ENCODE measurements at regions not wholly inside any gene's neighbourhood (a gene's known extent, or its start where the extent isn't known, plus 50 kb on each side); places are given as distances from the start of the nearest gene placed in this dataset.

DNA sequence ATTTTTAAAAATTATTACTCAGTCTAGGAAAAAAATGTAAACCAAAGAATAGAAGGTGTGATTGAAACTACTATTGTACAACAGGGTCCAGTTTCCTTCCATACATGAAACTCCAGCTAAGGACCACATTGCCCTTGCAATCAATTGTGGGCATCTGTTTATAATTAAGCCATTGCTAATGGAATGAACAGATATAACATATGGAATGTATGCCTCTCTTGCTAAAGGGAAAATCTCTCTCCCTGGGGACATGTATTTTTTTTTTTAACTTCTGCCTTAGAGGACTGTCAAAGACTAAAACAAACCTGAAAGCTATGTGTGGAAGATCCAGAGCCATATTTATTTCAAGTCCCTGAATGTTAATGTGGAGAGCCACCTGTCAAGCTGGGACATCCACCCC, 336.8 kb upstream of the MANEA start:
- H3K27ac ChIP-seq = no peak overlapping the region

DNA sequence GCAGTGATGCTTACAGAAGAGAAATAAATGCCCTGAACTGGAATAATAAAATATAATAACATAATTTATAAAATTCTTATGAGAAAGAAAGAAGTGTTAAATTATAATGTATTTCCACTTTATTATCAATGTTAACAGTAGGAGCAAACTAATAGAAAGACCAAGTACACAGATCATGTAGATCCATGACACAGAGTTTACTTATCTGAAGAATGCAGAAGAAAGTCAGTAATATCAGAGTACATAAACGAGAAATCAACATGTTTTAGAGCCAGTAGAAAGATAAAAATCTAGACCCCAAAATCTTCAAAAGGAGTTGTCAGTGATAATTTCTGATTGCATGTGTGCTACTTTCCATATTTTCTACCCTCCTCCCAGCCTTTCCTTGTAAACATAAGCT, 334.8 kb upstream of the MANEA start:
- H3K27ac ChIP-seq = no peak overlapping the region
- TF ChIP-seq, protein P1, sequence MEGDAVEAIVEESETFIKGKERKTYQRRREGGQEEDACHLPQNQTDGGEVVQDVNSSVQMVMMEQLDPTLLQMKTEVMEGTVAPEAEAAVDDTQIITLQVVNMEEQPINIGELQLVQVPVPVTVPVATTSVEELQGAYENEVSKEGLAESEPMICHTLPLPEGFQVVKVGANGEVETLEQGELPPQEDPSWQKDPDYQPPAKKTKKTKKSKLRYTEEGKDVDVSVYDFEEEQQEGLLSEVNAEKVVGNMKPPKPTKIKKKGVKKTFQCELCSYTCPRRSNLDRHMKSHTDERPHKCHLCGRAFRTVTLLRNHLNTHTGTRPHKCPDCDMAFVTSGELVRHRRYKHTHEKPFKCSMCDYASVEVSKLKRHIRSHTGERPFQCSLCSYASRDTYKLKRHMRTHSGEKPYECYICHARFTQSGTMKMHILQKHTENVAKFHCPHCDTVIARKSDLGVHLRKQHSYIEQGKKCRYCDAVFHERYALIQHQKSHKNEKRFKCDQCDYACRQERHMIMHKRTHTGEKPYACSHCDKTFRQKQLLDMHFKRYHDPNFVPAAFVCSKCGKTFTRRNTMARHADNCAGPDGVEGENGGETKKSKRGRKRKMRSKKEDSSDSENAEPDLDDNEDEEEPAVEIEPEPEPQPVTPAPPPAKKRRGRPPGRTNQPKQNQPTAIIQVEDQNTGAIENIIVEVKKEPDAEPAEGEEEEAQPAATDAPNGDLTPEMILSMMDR (conservative IDR thresholded peaks at IDR 0.05) = no peak

More for the DNA sequence above, 336.8 kb upstream of the MANEA start:
- TF ChIP-seq, protein P1 (conservative IDR thresholded peaks at IDR 0.05) = no peak

DNA sequence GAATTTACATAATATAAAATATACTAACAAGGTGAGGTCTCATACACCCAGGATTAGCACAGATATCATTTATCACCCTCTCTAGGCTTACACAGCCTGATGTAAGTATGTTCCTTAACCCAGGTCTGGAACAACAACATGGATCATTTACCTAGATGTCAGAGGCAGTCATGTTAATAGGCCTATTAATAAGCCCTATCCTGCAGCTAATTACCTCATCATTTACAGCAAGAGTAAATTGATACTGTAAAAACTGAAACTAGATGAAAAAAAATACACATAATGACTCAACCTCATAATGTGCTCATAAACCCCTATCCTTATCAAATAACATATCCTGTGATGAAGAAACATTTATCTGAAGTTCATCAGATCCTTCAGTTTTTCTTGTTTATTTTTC, 334.3 kb upstream of the MANEA start:
- TF ChIP-seq, protein P1 (conservative IDR thresholded peaks at IDR 0.05) = no peak
- no peak overlapping the region for H3K27ac ChIP-seq

DNA sequence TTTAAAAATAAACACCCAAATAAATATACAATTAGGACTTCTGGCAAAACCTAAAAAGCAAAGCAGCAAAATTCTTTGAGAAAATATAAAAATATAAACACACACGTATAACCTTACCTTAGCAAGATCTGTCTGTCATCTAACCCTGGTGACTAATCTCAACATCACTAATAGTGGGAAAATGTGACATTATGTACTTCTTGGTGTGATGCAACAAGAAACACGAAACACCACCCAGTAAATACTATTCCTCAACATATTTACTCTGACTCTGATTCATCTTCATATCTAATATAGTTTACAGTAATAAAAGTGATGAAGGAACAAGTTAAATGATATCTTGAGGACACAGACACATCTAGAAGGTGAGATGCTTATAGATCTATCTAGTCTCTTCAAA, 332.6 kb upstream of the MANEA start:
- no peak overlapping the region for H3K27ac ChIP-seq
- TF ChIP-seq, protein P1 (conservative IDR thresholded peaks at IDR 0.05) = no peak

DNA sequence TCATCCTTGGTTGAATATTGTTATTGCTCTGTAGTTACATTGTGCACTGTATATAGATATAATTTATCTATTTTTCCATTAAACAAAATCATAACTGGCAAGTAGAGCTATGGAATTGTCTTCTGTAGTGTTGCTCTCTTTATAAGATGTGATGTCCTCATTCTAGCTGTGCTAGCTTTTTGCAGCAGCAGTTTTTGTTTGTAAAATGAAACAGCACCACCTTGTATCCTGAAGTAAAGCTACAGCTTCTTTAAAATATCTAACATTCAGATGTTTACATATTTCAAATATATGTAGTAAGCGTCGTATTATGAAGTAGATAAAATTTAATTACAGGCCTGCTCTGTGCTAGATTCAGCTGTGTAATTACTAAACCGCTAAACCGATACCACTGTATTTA, 328.8 kb upstream of the MANEA start:
- H3K27ac ChIP-seq = no peak overlapping the region
- TF ChIP-seq, protein P1 (conservative IDR thresholded peaks at IDR 0.05) = peak; percentile 30

DNA sequence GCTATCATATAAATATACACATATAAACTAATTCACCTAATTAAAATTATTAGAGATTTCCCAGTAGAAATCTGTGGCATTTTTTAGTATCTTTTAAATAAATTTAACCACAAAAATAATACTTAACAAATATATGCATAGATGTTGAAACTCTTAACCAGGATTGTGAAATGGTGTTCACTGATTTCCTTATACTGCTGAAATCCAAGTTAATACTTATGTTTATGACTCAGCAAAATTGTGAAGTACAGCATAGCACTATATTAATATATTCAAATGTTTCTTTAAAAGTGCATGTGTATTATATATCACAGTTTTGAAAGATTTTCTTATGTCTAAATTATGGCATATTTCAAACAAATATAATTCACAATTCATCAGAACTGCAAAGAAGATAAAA, 328.2 kb upstream of the MANEA start:
- TF ChIP-seq, protein P1 (conservative IDR thresholded peaks at IDR 0.05) = no peak
- no peak overlapping the region for H3K27ac ChIP-seq

DNA sequence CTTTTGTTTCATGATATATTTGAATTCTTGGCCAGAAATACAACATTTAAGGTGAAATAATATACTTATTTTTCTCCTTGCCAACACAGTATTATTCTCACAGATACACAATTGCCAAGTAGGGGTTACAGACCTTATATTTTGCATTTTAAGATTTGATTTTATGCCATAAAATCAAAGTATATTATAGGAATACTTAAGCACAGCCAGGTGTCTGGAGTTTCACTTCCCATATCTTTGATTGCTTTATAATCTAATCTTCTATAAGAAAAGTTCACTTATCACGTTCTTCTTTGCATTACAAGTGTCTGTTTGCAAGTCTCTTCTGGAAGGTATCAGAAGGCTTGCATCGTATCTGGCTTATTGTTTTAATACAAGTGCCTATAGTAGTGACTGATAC, 327.7 kb upstream of the MANEA start:
- H3K27ac ChIP-seq = no peak overlapping the region
- TF ChIP-seq, protein P1 (conservative IDR thresholded peaks at IDR 0.05) = no peak

DNA sequence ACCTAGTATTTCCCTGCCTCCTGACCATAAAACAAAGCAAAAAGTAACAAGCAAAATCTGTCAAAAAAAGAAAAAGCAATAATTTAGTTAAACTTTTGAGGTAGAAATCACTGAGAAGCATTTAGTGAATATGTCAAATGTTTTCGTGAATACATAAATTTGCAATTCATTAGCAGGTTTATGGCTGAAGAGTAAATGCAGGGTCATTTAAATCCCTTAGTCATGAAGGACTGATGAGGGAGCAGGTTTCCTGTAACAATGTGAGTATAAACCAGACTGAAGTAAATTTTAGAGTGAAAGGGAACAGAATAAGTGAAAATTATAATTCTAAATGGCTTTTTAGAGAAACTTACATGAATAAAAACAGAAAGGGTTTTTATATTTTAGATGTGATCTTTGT, 313.5 kb upstream of the MANEA start:
- TF ChIP-seq, protein P1 (conservative IDR thresholded peaks at IDR 0.05) = no peak
- H3K27ac ChIP-seq = no peak overlapping the region

Measured in VCaP (cell line).